COLO829 (cell line): ENCODE measurements at regions not wholly inside any gene's neighbourhood (a gene's known extent, or its start where the extent isn't known, plus 50 kb on each side); places are given as distances from the start of the nearest gene placed in this dataset.

ENCODE experiments used
- DNase-seq: peaks from one replicate; pipeline ENCODE4 v3.0.0; 2012; ENCODE audit warnings: low spot score

DNA sequence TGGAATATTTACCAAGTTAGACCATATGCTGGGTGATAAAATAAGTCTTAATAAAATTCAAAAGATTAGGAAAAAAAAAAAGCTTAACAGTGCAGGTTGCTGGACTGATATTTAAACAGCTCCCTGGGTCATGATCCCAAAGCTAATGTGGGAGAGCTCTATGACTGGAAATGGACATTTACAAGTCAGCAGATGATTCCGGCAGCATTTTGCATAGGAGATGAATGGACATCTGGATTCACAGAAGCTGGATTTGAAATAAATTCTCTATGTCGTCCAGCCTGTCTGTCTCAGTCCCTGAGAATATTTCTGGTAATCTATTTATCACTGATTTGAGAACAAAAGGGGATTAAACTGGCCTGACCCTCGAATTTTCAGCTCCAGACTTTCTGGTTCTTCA lies 52.3 kb upstream of the KLHL25 start:
- DNase-seq = no peak

- DNase-seq = no peak
Measured at GRCh38 chr15:85849946-85850345, 55.2 kb upstream of the KLHL25 start.

DNA sequence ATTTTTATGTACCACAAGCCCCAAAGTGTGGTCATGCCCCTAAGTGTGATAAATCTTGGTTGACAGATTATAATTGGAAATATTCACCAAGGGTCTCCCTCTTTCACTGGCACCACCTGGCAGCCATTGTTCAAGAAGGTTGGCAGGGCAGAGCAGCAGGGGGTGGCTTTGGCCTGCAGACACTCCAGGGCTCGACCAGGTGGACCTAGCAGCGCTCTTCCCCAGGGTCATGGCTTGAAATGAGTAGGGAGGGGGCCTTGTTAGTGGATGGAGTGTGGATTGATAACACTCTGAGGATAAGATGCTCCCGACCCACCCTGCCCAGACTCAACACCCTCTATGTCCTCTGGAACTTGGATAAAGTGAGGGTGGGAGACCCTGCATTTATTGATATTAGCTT lies 58.2 kb upstream of the KLHL25 start:
- DNase-seq = no peak

DNA sequence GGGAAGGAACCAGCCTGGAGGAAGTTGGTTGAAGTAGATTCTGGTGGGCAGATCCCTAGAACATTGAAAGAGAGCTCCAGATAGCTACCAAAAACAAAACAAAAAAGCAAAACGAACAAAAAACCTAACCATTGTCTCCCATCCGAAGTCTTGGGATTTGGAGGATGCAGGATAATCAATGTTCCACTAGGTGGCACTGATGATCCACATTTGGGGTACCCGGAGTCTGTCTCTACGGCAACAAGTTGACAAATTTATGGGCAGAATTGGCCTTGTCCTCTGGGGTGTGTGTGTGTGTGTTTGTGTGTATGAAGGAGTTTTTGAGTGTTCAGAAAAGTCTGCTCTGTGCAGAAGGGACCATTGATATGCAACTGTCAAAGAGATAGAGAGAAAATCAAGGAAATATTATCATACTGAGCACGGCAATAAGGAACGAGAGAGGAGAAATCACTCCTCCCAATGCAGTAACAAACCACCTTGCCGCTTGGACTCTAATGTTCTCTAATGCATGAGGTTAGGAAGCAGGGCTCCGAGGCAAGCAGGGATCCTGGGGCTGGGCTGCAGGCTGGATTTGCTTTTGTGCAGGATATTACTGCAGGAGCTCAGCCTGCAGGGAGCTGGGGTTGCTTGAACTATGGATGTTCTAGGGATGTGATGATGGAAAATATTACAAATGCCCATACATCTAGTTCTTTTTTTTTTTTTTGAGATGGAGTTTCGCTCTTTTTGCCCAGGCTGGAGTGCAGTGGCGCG lies 59.8 kb upstream of the KLHL25 start:
- peak; percentile 87 for DNase-seq

GRCh38 chr15:85858586-85859375 lies 64.1 kb upstream of the KLHL25 start:
- DNase-seq = peak; percentile 90

DNA sequence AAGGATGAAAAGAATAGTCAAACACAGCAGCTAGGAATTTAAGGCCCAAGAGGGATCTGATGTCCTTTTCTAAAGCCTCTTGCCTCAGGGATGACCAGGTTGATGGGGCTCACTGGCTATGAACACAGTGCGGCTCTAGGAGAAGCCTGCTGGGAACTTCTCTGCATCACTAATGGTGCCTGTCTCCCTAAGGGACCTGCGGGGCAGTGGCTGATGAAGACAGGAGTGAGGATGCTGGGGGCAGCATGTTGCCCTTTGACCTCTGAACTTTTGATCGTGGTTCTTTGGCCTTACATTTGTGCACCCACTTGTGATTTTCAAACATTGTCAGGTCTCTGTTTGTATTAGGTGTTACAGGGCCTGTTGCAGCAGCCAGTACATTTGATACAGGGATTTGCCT lies 64.9 kb upstream of the KLHL25 start:
- DNase-seq = no peak

- no peak for DNase-seq
Measured at GRCh38 chr15:85860394-85861161, 65.9 kb upstream of the KLHL25 start.

- peak; percentile 89 for DNase-seq
Measured at GRCh38 chr15:85865070-85865684, 70.5 kb upstream of the KLHL25 start.

DNA sequence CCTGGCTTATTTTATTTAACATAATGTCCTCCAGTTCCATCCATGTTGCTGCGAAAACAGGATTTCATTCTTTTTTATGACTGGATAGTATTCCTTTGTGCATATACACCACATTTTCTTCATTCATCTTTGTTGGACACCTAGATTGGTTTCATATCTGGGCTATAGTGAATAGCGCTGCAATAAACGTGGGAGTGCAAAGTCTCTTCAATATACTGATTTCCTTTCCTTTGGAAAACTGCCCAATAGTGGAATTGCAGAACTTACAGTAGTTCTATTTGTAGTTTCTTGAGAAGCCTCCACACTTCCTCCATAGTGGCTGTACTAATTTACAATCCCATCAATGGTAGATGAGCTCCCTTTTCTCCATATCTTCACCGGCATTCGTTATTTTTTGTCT lies 72.5 kb upstream of the KLHL25 start:
- DNase-seq = no peak

GRCh38 chr15:85869124-85869523 lies 74.4 kb upstream of the KLHL25 start:
- DNase-seq = no peak

DNA sequence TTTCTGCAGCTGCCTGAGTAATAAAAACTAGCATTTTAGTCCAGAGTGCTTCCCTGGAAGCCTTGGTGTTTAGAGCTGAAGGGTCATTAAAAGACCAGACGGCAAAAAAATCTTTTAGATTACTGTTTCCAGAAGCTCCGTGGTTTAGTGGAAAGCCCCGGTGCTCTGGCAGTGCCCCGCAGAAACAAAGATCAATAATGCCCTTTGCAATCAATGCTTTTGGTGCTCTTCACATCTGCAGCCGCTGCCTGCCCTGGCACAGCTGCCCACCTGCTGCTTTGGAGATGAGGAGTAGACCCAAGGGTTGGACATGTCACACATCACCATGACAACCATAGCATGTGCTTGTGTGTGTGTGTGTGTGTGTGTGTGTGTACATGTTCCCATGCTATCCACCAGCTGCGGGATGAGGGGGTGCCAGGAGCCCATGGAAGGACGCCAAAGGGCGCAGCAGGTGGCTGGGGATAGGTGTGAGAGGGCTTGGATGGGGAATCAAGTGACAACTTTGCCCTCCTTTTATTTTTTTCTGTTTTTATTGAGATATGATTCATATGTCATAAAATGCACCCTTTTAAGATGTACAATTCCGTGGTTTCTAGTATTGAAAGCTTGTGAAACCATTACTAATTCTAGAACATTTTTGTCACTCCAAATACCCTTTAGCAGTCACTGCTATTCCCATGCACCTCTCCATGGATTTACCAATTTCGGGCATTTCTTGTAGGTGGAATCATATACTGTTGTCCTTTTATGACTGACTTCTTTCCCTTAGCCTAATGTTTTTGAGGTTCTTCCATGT lies 75.7 kb upstream of the KLHL25 start:
- DNase-seq = no peak

- no peak for DNase-seq
Measured at GRCh38 chr15:85871545-85871944, 76.8 kb upstream of the KLHL25 start.

GRCh38 chr15:85872125-85872524 lies 77.4 kb upstream of the KLHL25 start:
- DNase-seq = no peak

GRCh38 chr15:85874236-85874635 lies 79.5 kb upstream of the KLHL25 start:
- no peak for DNase-seq

- no peak for DNase-seq
Measured at GRCh38 chr15:85875756-85876155, 81.0 kb upstream of the KLHL25 start.

- DNase-seq = no peak
Measured at GRCh38 chr15:85878828-85879225, 84.1 kb upstream of the KLHL25 start.

DNA sequence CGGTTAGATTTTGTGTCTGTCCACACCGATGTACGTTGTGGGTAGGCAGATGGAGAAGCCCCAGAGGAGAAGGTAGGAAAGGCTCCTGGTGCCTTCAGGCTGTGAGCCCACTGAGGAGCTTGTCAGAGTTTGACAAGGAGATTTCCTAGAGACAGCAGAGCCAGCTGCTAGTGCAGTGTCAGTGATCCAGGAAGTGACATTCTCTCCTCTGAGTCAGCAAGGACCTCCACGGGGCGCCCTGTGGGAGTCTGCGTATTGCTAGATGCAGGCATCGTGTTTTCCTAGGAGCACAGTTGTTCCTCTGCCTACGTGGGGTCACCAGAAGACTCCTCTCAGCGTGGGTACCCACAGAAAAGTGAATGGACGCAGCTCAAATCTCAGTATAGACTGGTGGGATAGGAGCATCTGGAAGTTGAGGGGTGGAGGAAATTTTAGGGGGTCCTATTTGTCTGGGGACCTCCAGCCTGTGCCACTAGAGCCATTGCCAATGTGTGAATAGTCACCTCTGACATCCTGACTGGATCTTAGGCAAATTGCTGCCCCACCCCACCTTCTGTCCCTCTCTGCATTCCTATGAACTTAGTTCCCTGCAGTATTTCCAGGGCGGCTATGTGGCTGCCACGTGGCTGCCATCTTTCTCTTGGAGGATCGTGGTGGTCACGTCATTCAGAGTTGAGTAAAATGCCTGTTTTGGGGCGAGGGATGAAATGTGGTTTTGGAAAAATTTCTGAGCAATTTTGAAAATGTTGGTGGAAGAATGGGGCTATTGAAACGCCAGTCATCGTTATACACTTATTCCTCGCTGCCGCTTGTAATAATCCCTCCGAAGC lies 84.8 kb upstream of the KLHL25 start:
- peak; percentile 42 for DNase-seq

DNA sequence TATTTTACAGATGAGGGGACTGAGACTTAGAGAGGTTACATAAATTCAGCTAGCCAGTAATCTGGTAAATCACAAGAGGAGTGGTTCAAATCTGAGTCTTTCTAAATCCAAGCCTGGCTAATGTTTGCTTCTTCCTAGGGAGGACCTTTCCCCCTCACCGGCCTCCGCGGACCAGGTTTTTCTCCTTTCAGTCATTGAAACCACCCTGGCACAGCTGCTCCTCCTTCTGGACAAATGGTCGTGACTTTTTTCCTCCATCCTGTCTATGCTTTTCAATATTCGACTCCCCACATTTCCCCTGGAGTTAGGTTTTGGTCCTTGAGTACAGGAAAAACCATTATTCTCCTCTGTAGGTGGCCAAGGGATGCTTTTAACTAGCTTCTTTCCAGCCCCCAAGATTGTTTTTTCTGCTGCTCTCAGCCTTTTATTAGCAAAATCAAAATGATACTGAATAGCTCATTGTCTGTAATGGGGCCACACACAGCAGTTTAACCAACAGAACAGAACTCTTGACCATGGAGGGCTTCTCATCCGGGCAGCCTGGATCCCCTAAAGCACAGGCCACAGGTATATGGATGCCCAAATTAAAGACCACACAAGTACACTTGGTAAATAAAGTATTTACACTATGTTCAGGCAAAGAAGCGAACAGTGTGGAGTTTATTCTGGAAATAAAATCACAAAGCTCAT lies 85.9 kb upstream of the KLHL25 start:
- no peak for DNase-seq

DNA sequence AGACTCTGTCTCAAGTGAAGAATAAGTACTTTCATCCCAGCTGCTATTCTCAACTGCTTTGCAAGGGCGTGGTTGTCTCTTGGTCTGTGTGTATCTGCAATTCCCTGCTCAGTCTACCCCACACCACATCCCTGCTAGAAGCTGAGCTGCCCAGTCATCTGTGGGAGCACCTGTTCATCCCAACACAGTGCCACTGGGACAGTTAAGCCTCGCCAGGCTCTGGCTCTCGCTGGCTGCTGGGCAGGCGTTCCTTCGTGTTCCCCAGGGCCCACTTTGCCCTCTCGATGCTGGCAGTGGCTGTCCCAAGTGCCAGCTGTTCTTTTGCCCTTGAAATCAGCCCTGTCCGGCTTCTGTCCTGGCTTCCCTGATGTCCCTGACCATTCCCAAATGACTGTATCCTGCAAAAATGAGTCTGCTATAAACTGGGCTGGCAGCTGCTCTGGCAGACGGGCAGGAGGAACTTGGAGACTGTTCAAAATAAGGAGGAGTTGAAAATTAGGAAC lies 91.6 kb upstream of the KLHL25 start:
- DNase-seq = no peak
